ENCODE measurements at regions not wholly inside any gene's neighbourhood (a gene's known extent, or its start where the extent isn't known, plus 50 kb on each side); places are given as distances from the start of the nearest gene placed in this dataset.
"Not testable (repeated sequence)": the region's sequence is repeated elsewhere in the genome, so short reads cannot be mapped to it uniquely, and the experiment has no call there.

DNA sequence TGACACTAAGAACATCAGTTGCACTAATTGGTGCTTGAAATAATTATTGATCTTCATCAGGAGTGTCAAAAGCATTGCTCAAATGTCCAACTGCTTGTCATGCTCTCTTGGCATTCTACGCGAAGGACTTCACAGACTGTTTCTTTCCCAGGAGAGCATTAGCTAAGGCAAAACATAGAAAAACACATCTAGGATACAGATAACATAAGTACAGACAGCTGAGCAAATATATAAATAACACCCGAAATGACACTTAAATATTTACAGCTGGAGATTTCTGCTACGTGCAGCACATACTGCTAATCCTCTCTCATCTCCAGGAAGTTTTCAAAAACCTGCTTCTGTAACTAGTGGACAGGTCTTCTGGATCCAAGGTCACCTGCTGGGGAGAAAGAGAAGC is 120.0 kb upstream of the PRMT8 start:
- H3K36me3 ChIP-seq (ENCODE audit: control insufficient read depth, low read depth, low read length), result no peaks in the 10 kb centered on the region
- H3K4me1 ChIP-seq (ENCODE audit: control insufficient read depth, low read depth, low read length), result no peaks in the 10 kb centered on the region
- no peaks in the 10 kb centered on the region for H3K9me3 ChIP-seq (ENCODE audit: control insufficient read depth, low read depth, low read length)
- H3K9ac ChIP-seq (ENCODE audit: low read length), result no peak overlapping the region
- peaks cover 21% of the 10 kb centered on the region for H3K27me3 ChIP-seq (ENCODE audit: control insufficient read depth, insufficient read depth, low read length)
- no peak overlapping the region for H3K27ac ChIP-seq (ENCODE audit: low read length)
- no peak overlapping the region for H3K4me3 ChIP-seq (ENCODE audit: low read length)

DNA sequence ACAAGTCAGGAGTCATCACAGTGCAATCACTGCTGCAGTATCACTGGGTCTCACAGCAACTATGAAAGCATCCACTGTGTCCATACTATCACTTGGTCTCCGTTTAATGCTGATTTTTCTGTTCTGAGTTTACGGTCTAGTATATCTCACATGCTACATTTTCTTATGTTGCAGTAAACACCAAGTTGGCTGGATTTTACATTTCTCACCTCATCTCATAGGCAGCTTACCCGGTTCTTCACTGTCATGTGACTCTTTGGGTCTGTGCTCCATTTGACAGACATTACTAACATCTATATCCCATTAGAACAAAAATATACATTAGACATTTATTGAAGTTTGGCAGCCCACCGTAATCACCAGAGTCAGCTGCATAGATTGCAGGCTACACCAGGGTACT is 115.7 kb upstream of the PRMT8 start:
- no peaks in the 10 kb centered on the region for H3K27me3 ChIP-seq (ENCODE audit: control insufficient read depth, insufficient read depth, low read length)
- H3K9ac ChIP-seq (ENCODE audit: low read length), result no peak overlapping the region
- H3K4me1 ChIP-seq (ENCODE audit: control insufficient read depth, low read depth, low read length), result no peaks in the 10 kb centered on the region
- H3K36me3 ChIP-seq (ENCODE audit: control insufficient read depth, low read depth, low read length), result no peaks in the 10 kb centered on the region
- no peak overlapping the region for H3K27ac ChIP-seq (ENCODE audit: low read length)
- no peaks in the 10 kb centered on the region for H3K9me3 ChIP-seq (ENCODE audit: control insufficient read depth, low read depth, low read length)
- H3K4me3 ChIP-seq (ENCODE audit: low read length), result no peak overlapping the region

DNA sequence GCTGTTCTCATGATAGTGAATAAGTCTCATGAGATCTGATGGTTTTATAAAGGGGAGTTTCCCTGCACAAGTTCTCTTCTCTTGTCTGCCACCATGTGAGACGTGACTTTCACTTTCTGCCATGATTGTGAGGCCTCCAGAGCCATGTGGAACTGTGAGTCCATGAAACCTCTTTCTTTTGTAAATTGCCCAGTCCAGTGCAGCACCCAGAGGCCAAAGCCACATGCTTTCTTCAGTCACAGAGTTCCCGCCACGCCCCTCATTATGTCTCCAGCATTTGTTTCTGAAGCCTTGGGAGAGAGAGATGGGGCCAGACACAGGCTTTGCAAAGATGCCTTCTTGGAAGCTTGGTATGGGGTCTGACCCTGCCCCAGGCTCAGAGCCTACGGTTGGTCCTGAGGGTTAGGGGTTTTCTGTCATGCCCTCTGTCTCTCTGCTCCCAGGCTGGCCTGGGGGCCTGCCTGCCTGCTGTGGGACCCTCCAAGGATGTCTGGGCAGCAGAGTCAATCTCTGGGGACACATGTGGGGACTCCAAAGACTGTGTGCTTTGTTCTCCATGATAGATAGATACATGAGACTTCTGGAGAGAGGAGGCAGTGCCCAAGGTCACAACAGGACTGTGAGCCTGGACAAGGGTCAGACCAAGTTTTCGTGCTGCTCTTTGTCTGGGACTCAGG is 114.1 kb upstream of the PRMT8 start:
- Histone ChIP-seq H3K4me3 (ENCODE audit: low read length) (no peak overlapping the region), H3K4me1 (ENCODE audit: control insufficient read depth, low read depth, low read length) (no peaks in the 10 kb centered on the region), H3K27me3 (ENCODE audit: control insufficient read depth, insufficient read depth, low read length) (no peaks in the 10 kb centered on the region), H3K9ac (ENCODE audit: low read length) (no peak overlapping the region), H3K27ac (ENCODE audit: low read length) (no peak overlapping the region), H3K9me3 (ENCODE audit: control insufficient read depth, low read depth, low read length) (no peaks in the 10 kb centered on the region), H3K36me3 (ENCODE audit: control insufficient read depth, low read depth, low read length) (no peaks in the 10 kb centered on the region)

- Histone ChIP-seq H3K27me3 (ENCODE audit: control insufficient read depth, insufficient read depth, low read length) (no peaks in the 10 kb centered on the region), H3K4me3 (ENCODE audit: low read length) (no peak overlapping the region), H3K36me3 (ENCODE audit: control insufficient read depth, low read depth, low read length) (no peaks in the 10 kb centered on the region), H3K9ac (ENCODE audit: low read length) (no peak overlapping the region), H3K27ac (ENCODE audit: low read length) (no peak overlapping the region), H3K4me1 (ENCODE audit: control insufficient read depth, low read depth, low read length) (no peaks in the 10 kb centered on the region), H3K9me3 (ENCODE audit: control insufficient read depth, low read depth, low read length) (no peaks in the 10 kb centered on the region)
Observed at GRCh38 chr12:3378655-3379054, 112.3 kb upstream of the PRMT8 start.

- no peak overlapping the region for H3K27ac ChIP-seq (ENCODE audit: low read length)
- H3K27me3 ChIP-seq (ENCODE audit: control insufficient read depth, insufficient read depth, low read length), result no peaks in the 10 kb centered on the region
- no peaks in the 10 kb centered on the region for H3K4me1 ChIP-seq (ENCODE audit: control insufficient read depth, low read depth, low read length)
- no peak overlapping the region for H3K4me3 ChIP-seq (ENCODE audit: low read length)
- no peak overlapping the region for H3K9ac ChIP-seq (ENCODE audit: low read length)
- no peaks in the 10 kb centered on the region for H3K36me3 ChIP-seq (ENCODE audit: control insufficient read depth, low read depth, low read length)
- H3K9me3 ChIP-seq (ENCODE audit: control insufficient read depth, low read depth, low read length), result no peaks in the 10 kb centered on the region
Observed at GRCh38 chr12:3379079-3379478, 111.9 kb upstream of the PRMT8 start.

- Histone ChIP-seq H3K27me3 (ENCODE audit: control insufficient read depth, insufficient read depth, low read length) (no peaks in the 10 kb centered on the region), H3K9ac (ENCODE audit: low read length) (no peak overlapping the region), H3K4me1 (ENCODE audit: control insufficient read depth, low read depth, low read length) (no peaks in the 10 kb centered on the region), H3K27ac (ENCODE audit: low read length) (no peak overlapping the region), H3K4me3 (ENCODE audit: low read length) (no peak overlapping the region), H3K36me3 (ENCODE audit: control insufficient read depth, low read depth, low read length) (no peaks in the 10 kb centered on the region), H3K9me3 (ENCODE audit: control insufficient read depth, low read depth, low read length) (no peaks in the 10 kb centered on the region)
Observed at GRCh38 chr12:3380200-3381043, 110.6 kb upstream of the PRMT8 start.

DNA sequence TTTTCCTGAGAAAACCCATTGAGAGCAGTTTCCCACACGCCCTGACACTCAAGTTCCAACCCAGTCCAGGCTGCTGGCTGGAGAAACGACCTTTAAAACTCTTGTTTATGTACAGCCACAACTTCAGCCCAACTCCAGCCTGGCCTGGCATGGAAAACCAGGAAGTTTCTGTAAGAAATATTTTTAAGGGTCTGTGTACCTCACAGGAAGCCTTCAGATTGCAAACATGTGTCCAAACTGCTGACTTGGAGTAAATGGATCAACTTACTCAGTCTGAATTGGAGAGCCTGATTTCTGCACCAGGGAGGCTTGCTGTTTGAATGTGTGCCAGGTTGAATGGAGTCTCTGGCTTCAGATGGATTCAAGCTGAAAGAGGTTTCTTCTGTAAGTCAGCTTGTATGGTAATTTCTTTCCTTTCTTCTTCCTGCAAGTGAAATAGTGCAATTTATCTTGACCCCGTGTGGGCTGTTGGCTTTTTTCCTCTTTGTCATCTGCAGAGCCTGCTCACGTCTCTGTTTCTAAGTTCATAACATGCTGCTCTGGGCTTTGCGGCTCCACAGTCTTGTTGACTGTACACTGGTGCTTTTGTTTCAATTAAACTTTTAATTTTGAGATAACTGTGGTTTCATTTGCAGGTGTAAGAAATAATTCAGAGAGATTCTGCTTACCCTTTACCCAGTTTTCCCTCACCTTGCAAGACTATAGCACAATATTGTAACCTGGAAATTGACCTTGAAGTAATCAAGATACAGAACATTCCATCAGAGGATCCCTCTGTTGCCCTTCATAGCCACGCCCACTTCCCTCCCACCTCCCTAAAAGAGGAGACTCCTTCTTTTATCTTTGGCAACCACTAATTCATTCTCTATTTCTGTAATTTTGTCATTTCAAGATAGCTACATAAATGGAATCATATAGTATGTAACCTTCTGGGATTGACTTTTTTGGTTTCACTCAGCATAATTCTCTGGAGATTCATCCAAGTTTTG is 109.7 kb upstream of the PRMT8 start:
- Histone ChIP-seq H3K9me3 (ENCODE audit: control insufficient read depth, low read depth, low read length) (no peaks in the 10 kb centered on the region), H3K9ac (ENCODE audit: low read length) (no peak overlapping the region), H3K27me3 (ENCODE audit: control insufficient read depth, insufficient read depth, low read length) (no peaks in the 10 kb centered on the region), H3K4me1 (ENCODE audit: control insufficient read depth, low read depth, low read length) (no peaks in the 10 kb centered on the region), H3K27ac (ENCODE audit: low read length) (no peak overlapping the region), H3K36me3 (ENCODE audit: control insufficient read depth, low read depth, low read length) (no peaks in the 10 kb centered on the region), H3K4me3 (ENCODE audit: low read length) (no peak overlapping the region)

DNA sequence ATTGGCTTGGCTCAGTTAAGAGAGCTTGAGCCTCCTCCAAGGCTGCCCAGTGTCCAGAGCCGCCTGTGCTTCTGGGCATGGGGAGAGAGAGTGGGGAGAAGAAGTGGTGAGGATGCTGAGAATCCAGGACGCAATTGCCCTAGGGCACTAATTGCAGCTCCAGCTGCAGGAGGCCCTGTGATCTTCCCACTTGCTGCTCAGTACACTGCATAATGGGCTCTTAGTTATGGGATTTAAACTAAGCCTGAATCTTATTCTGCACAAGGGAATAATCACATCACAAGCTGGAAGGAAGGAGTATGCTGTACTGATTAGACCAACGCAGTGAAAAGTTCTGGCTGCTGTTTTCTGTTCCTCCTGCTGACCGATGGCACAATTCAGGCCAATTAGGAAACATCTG is 101.0 kb upstream of the PRMT8 start:
- no peaks in the 10 kb centered on the region for H3K4me1 ChIP-seq (ENCODE audit: control insufficient read depth, low read depth, low read length)
- H3K4me3 ChIP-seq (ENCODE audit: low read length), result no peak overlapping the region
- H3K36me3 ChIP-seq (ENCODE audit: control insufficient read depth, low read depth, low read length), result no peaks in the 10 kb centered on the region
- H3K9me3 ChIP-seq (ENCODE audit: control insufficient read depth, low read depth, low read length), result no peaks in the 10 kb centered on the region
- H3K27ac ChIP-seq (ENCODE audit: low read length), result no peak overlapping the region
- no peaks in the 10 kb centered on the region for H3K27me3 ChIP-seq (ENCODE audit: control insufficient read depth, insufficient read depth, low read length)
- no peak overlapping the region for H3K9ac ChIP-seq (ENCODE audit: low read length)

GRCh38 chr12:3397596-3397995 is 93.4 kb upstream of the PRMT8 start:
- not testable (repeated sequence) for H3K4me1 ChIP-seq (ENCODE audit: control insufficient read depth, low read depth, low read length); H3K27me3 ChIP-seq (ENCODE audit: control insufficient read depth, insufficient read depth, low read length); H3K36me3 ChIP-seq (ENCODE audit: control insufficient read depth, low read depth, low read length); H3K27ac ChIP-seq (ENCODE audit: low read length); H3K9me3 ChIP-seq (ENCODE audit: control insufficient read depth, low read depth, low read length)
- peak overlapping the region; percentile 52 for H3K9ac ChIP-seq (ENCODE audit: low read length)
- peak overlapping the region; percentile 61 for H3K4me3 ChIP-seq (ENCODE audit: low read length)

GRCh38 chr12:3398196-3398789 is 92.7 kb upstream of the PRMT8 start:
- H3K36me3 ChIP-seq (ENCODE audit: control insufficient read depth, low read depth, low read length), result no peaks in the 10 kb centered on the region
- no peaks in the 10 kb centered on the region for H3K4me1 ChIP-seq (ENCODE audit: control insufficient read depth, low read depth, low read length)
- H3K4me3 ChIP-seq (ENCODE audit: low read length), result peak overlapping the region; percentile 61
- H3K27me3 ChIP-seq (ENCODE audit: control insufficient read depth, insufficient read depth, low read length), result no peaks in the 10 kb centered on the region
- no peak overlapping the region for H3K27ac ChIP-seq (ENCODE audit: low read length)
- H3K9me3 ChIP-seq (ENCODE audit: control insufficient read depth, low read depth, low read length), result no peaks in the 10 kb centered on the region
- H3K9ac ChIP-seq (ENCODE audit: low read length), result peak overlapping the region; percentile 52

DNA sequence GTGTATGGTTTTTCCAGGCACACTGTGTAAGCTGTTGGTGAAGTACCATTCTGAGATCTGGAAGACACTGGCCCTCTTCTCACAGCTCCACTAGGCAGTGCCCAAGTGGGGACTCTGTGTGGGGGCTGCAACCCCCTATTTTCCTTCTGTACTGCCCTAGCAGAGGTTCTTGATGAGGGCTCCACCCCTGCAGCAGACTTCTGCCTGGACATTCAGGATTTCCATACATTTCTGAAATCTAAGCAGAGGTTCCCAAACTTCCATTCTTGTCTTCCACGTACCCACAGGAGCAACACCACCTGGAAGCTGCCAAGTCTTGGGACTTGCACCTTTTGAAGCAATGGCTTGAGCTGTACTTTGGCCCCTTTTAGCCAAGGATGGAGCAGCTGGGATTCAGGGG is 85.2 kb upstream of the PRMT8 start:
- no peaks in the 10 kb centered on the region for H3K4me1 ChIP-seq (ENCODE audit: control insufficient read depth, low read depth, low read length)
- no peak overlapping the region for H3K27ac ChIP-seq (ENCODE audit: low read length)
- no peak overlapping the region for H3K9ac ChIP-seq (ENCODE audit: low read length)
- H3K36me3 ChIP-seq (ENCODE audit: control insufficient read depth, low read depth, low read length), result no peaks in the 10 kb centered on the region
- H3K9me3 ChIP-seq (ENCODE audit: control insufficient read depth, low read depth, low read length), result no peaks in the 10 kb centered on the region
- H3K4me3 ChIP-seq (ENCODE audit: low read length), result no peak overlapping the region
- no peaks in the 10 kb centered on the region for H3K27me3 ChIP-seq (ENCODE audit: control insufficient read depth, insufficient read depth, low read length)
